ENCODE measurements at regions not wholly inside any gene's neighbourhood (a gene's known extent, or its start where the extent isn't known, plus 50 kb on each side); places are given as distances from the start of the nearest gene placed in this dataset.

GRCh38 chr5:18977880-18978279 lies 1010.1 kb downstream of the CDH18 start:
- no peak overlapping the region for H2BK120ac ChIP-seq (replicated peaks; ENCODE audit: low read depth, low read length)
- H3K14ac ChIP-seq (ENCODE audit: insufficient read length), result no peak overlapping the region
- H2BK5ac ChIP-seq (ENCODE audit: low read depth, low read length), result no peak overlapping the region
- H3K9me3 ChIP-seq (ENCODE audit: insufficient read depth in 2 of 2, low read depth in 1 of 2, low read length in 1 of 2), result peaks cover 4 to 6% of the 10 kb centered on the region in 2 experiments; a peak in 3 of 4 replicates
- H3K56ac ChIP-seq (replicated peaks; ENCODE audit: insufficient read length, low read depth, low read length), result no peak overlapping the region
- no peak overlapping the region for H2AFZ ChIP-seq (ENCODE audit: low read length)
- no peaks in the 10 kb centered on the region for H3K36me3 ChIP-seq (ENCODE audit: control insufficient read depth in 2 of 4, insufficient read depth in 4 of 4, low read length in 3 of 4)
- no peak overlapping the region for H3K4me2 ChIP-seq (ENCODE audit: insufficient read depth in 1 of 2, low read depth in 2 of 2, low read length in 2 of 2)
- H4K20me1 ChIP-seq (replicated peaks in 1 of 2; ENCODE audit: control insufficient read depth in 1 of 2, insufficient read depth in 2 of 2, low read length in 2 of 2), result no peaks in the 10 kb centered on the region
- no peak overlapping the region for H3K4me3 ChIP-seq (ENCODE audit: extremely low read depth in 1 of 4, insufficient read depth in 2 of 4, low read depth in 3 of 4, low read length in 4 of 4)
- H4K5ac ChIP-seq (ENCODE audit: insufficient read length, low read depth, low read length), result no peak overlapping the region
- no peaks in the 10 kb centered on the region for H3K23me2 ChIP-seq (ENCODE audit: low read depth, low read length)
- H4K91ac ChIP-seq (replicated peaks; ENCODE audit: insufficient read length, low read length), result no peak overlapping the region
- no peak overlapping the region for H3K9ac ChIP-seq (replicated peaks in 1 of 4; ENCODE audit: extremely low read depth in 1 of 4, low read depth in 3 of 4, low read length in 3 of 4)
- no peak overlapping the region for H3K4ac ChIP-seq (replicated peaks; ENCODE audit: insufficient read length, low read depth, low read length)
- H4K8ac ChIP-seq (ENCODE audit: extremely low read depth, insufficient read depth, low read length), result no peak overlapping the region
- no peaks in the 10 kb centered on the region for H3K79me2 ChIP-seq (ENCODE audit: control insufficient read depth in 1 of 2, insufficient read depth in 2 of 2, low read length in 2 of 2)
- 88% methylated on average over 1 of the region's 1 CpG; no CpG with 5 or more reads in 1 of the 2 experiments for WGBS, 2 experiments (ENCODE audit: extremely low coverage in 1 of 2, insufficient coverage in 1 of 2, insufficient read length in 1 of 2, insufficient replicate concordance in 2 of 2, low coverage in 1 of 2, low lambda C conversion rate in 2 of 2, missing lambda C conversion rate in 1 of 2)
- H3K18ac ChIP-seq (ENCODE audit: extremely low read depth, low read length), result no peak overlapping the region
- H2BK15ac ChIP-seq (ENCODE audit: low read length), result no peak overlapping the region
- FAIRE-seq (no peak), DNase-seq (ENCODE audit: low read depth in 1 of 2, low spot score in 2 of 2) (no peak)
- no peak overlapping the region for H2AK5ac ChIP-seq (ENCODE audit: low read depth, low read length)
- no peaks in the 10 kb centered on the region for H3K4me1 ChIP-seq (replicated peaks in 1 of 4; ENCODE audit: control insufficient read depth in 3 of 4, insufficient read depth in 4 of 4, low read length in 3 of 4)
- ChIA-PET CTCF (ENCODE audit: partially characterized antibody) (interaction anchor here (0.7 kb wide), 1 partner anchor 242 kb away, joined by 4 read pairs; no protein-coding TSS in a partner anchor), POLR2A (ENCODE audit: partially characterized antibody) (no interaction called here)
- no peaks in the 10 kb centered on the region for H3K27me3 ChIP-seq (replicated peaks in 1 of 4; ENCODE audit: control insufficient read depth in 3 of 4, extremely low read depth in 1 of 4, insufficient read depth in 3 of 4, low read length in 3 of 4)
- H3K79me1 ChIP-seq (ENCODE audit: low read depth, low read length), result no peaks in the 10 kb centered on the region
- H3K23ac ChIP-seq (ENCODE audit: insufficient read length), result no peak overlapping the region
- TF ChIP-seq JUN (IDR thresholded peaks at IDR 0.05; ENCODE audit: low read depth, low read length), result no peak
- TF ChIP-seq SP2 (IDR thresholded peaks at IDR 0.05; ENCODE audit: low read length), result no peak
- TF ChIP-seq RXRA (IDR thresholded peaks at IDR 0.05; ENCODE audit: insufficient read depth, low read depth, low read length), result no peak
- TF ChIP-seq POLR2AphosphoS5 (IDR thresholded peaks at IDR 0.05; ENCODE audit: low read depth, low read length), result no peak
- TF ChIP-seq EGR1 (IDR thresholded peaks at IDR 0.05; ENCODE audit: borderline replicate concordance, low read depth, low read length), result no peak
- no peak for TF ChIP-seq TAF1 (IDR thresholded peaks at IDR 0.05; ENCODE audit: low read depth, low read length)
- no peak for TF ChIP-seq MAX (IDR thresholded peaks at IDR 0.05)
- no peak for TF ChIP-seq RBBP5 (IDR thresholded peaks at IDR 0.05; ENCODE audit: borderline replicate concordance, low read depth, low read length)
- no peak for TF ChIP-seq TCF12 (IDR thresholded peaks at IDR 0.05; ENCODE audit: low read depth, low read length)
- no peak for TF ChIP-seq CTBP2 (IDR thresholded peaks at IDR 0.05; ENCODE audit: borderline replicate concordance, insufficient read depth, insufficient read length, low read length)
- no peak for TF ChIP-seq CBX8 (IDR thresholded peaks at IDR 0.05; ENCODE audit: borderline replicate concordance, low read depth, low read length)
- TF ChIP-seq E2F6 (IDR thresholded peaks at IDR 0.05), result no peak
- no peak; the same call in 1 of the 2 replicates for TF ChIP-seq MAFK (IDR thresholded peaks at IDR 0.05; ENCODE audit: low read depth, low read length)
- H3K27ac ChIP-seq (ENCODE audit: low read depth, low read length), result no peak overlapping the region
- H2BK12ac ChIP-seq (ENCODE audit: low read depth, low read length), result no peak overlapping the region
- no peak overlapping the region for H2BK20ac ChIP-seq (ENCODE audit: low read length)

Measured in H1 (cell line).